ENCODE measurements at regions not wholly inside any gene's neighbourhood (a gene's known extent, or its start where the extent isn't known, plus 50 kb on each side); places are given as distances from the start of the nearest gene placed in this dataset.

GRCh38 chr21:39033878-39034589, 149.2 kb downstream of the PSMG1 start:
- DNase-seq (ENCODE audit: low read depth, low spot score): no peak
- intact Hi-C loops (cut with micrococcal nuclease; ENCODE audit: unreplicated experiment) (no loop called here), in situ Hi-C loops (cut with HindIII; ENCODE audit: low pct_unique_long_range_greater_than_20kb, low sequenced_read_pairs) (no loop called here)
- Histone ChIP-seq H3K4me3 (ENCODE audit: low read depth in 2 of 2, low read length in 2 of 2) (no peak overlapping the region), H3K4me1 (ENCODE audit: control insufficient read depth, insufficient read depth, low read length) (no peaks in the 10 kb centered on the region), H3K36me3 (ENCODE audit: control insufficient read depth, insufficient read depth, low read length) (no peaks in the 10 kb centered on the region), H3K27ac (ENCODE audit: low read length) (no peak overlapping the region), H3K9me3 (ENCODE audit: control insufficient read depth, insufficient read depth, low read depth, low read length) (no peaks in the 10 kb centered on the region), H3K27me3 (ENCODE audit: control insufficient read depth, insufficient read depth, low read length) (no peaks in the 10 kb centered on the region)
- TF ChIP-seq, protein P1, sequence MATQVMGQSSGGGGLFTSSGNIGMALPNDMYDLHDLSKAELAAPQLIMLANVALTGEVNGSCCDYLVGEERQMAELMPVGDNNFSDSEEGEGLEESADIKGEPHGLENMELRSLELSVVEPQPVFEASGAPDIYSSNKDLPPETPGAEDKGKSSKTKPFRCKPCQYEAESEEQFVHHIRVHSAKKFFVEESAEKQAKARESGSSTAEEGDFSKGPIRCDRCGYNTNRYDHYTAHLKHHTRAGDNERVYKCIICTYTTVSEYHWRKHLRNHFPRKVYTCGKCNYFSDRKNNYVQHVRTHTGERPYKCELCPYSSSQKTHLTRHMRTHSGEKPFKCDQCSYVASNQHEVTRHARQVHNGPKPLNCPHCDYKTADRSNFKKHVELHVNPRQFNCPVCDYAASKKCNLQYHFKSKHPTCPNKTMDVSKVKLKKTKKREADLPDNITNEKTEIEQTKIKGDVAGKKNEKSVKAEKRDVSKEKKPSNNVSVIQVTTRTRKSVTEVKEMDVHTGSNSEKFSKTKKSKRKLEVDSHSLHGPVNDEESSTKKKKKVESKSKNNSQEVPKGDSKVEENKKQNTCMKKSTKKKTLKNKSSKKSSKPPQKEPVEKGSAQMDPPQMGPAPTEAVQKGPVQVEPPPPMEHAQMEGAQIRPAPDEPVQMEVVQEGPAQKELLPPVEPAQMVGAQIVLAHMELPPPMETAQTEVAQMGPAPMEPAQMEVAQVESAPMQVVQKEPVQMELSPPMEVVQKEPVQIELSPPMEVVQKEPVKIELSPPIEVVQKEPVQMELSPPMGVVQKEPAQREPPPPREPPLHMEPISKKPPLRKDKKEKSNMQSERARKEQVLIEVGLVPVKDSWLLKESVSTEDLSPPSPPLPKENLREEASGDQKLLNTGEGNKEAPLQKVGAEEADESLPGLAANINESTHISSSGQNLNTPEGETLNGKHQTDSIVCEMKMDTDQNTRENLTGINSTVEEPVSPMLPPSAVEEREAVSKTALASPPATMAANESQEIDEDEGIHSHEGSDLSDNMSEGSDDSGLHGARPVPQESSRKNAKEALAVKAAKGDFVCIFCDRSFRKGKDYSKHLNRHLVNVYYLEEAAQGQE (IDR thresholded peaks at IDR 0.05; ENCODE audit: insufficient read depth in 1 of 2, low read depth in 2 of 2, low read length in 1 of 2): no peak
- TF ChIP-seq, protein P2, sequence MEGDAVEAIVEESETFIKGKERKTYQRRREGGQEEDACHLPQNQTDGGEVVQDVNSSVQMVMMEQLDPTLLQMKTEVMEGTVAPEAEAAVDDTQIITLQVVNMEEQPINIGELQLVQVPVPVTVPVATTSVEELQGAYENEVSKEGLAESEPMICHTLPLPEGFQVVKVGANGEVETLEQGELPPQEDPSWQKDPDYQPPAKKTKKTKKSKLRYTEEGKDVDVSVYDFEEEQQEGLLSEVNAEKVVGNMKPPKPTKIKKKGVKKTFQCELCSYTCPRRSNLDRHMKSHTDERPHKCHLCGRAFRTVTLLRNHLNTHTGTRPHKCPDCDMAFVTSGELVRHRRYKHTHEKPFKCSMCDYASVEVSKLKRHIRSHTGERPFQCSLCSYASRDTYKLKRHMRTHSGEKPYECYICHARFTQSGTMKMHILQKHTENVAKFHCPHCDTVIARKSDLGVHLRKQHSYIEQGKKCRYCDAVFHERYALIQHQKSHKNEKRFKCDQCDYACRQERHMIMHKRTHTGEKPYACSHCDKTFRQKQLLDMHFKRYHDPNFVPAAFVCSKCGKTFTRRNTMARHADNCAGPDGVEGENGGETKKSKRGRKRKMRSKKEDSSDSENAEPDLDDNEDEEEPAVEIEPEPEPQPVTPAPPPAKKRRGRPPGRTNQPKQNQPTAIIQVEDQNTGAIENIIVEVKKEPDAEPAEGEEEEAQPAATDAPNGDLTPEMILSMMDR (IDR thresholded peaks at IDR 0.05): no peak
- TF ChIP-seq SIN3A (IDR thresholded peaks at IDR 0.05; ENCODE audit: borderline replicate concordance, insufficient read depth, low read depth, low read length) (no peak), POLR2AphosphoS5 (IDR thresholded peaks at IDR 0.05; ENCODE audit: low read depth, low read length) (no peak), TCF7L2 (IDR thresholded peaks at IDR 0.05; ENCODE audit: low read depth, low read length) (no peak)
- CTCF ChIA-PET: no interaction called here
- no peak for ATAC-seq
- no TSS peak for BruUV-seq (replicated peaks)
- POLR2A ChIA-PET: no interaction called here

DNA sequence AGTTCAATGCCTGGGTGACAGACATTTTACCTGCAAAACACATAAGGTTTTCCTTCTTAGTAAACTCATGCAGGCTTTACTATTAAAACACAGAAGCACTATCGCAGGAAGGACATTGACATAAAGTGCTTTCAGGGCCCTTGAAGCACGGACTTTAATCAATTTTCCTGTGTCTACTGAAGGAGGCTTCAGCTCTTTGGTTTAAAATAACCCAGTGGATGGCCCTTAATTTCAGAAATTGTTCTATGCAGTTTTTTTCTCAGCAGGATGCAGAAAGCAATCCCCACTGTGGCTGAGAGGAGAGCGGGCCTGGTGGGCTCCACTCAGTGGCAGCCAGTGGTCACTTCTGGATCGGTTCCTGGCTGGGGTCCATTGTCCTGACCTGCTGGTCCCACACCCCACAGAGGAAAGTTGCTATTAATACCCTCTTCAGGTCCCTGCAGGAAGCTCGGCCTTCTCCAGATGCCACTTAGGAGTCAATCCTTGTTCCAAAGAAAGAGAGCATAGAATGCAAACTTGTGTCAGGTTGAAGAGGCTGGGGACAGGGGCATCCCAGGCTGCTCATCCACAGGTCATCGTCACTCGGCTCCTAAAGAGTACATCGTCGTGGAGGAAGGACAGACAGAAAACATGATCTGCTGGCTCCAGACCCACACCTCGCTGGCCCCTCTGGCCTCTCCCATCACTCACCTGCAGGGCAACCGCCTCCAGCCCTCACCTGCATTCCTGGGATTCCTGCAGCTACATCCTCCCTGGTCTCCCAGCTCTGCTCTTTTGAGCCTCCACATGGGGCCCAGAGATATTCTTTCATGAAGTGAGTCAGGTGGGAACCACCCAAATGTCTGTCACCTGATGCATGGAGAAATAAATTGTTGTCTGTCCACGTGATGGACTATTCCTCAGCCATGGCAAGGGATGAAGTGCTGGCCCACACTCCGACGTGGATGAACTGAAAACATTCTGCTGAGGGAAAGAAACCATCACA, 153.1 kb downstream of the PSMG1 start:
- H3K4me1 ChIP-seq (ENCODE audit: control insufficient read depth, insufficient read depth, low read length): no peaks in the 10 kb centered on the region
- BruUV-seq (replicated peaks): no TSS peak
- TF ChIP-seq, protein P1 (IDR thresholded peaks at IDR 0.05; ENCODE audit: insufficient read depth in 1 of 2, low read depth in 2 of 2, low read length in 1 of 2): no peak
- TF ChIP-seq SIN3A (IDR thresholded peaks at IDR 0.05; ENCODE audit: borderline replicate concordance, insufficient read depth, low read depth, low read length) (no peak), POLR2AphosphoS5 (IDR thresholded peaks at IDR 0.05; ENCODE audit: low read depth, low read length) (no peak), TCF7L2 (IDR thresholded peaks at IDR 0.05; ENCODE audit: low read depth, low read length) (no peak)
- TF ChIP-seq, protein P2 (IDR thresholded peaks at IDR 0.05): no peak
- no peak for DNase-seq (ENCODE audit: low read depth, low spot score)
- ChIA-PET CTCF (no interaction called here), POLR2A (no interaction called here)
- in situ Hi-C loops (cut with HindIII; ENCODE audit: low pct_unique_long_range_greater_than_20kb, low sequenced_read_pairs) (no loop called here), intact Hi-C loops (cut with micrococcal nuclease; ENCODE audit: unreplicated experiment) (no loop called here)
- H3K27ac ChIP-seq (ENCODE audit: low read length): no peak overlapping the region
- H3K36me3 ChIP-seq (ENCODE audit: control insufficient read depth, insufficient read depth, low read length): no peaks in the 10 kb centered on the region
- ATAC-seq: no peak
- no peaks in the 10 kb centered on the region for H3K9me3 ChIP-seq (ENCODE audit: control insufficient read depth, insufficient read depth, low read depth, low read length)
- H3K4me3 ChIP-seq (ENCODE audit: low read depth in 2 of 2, low read length in 2 of 2): no peak overlapping the region
- H3K27me3 ChIP-seq (ENCODE audit: control insufficient read depth, insufficient read depth, low read length): no peaks in the 10 kb centered on the region
